LHCN-M2 (cell line): ENCODE measurements at regions not wholly inside any gene's neighbourhood (a gene's known extent, or its start where the extent isn't known, plus 50 kb on each side); places are given as distances from the start of the nearest gene placed in this dataset.
A peak's percentile ranks its signal among the peaks of the same experiment; 100 is the strongest.
"Not testable (repeated sequence)": the region's sequence is repeated elsewhere in the genome, so short reads cannot be mapped to it uniquely, and the experiment has no call there.

Experiments
- DNase-seq: peaks from one replicate; pipeline ENCODE4 v3.0.0-alpha.2; 2012; ENCODE audit warnings: low read depth

DNA sequence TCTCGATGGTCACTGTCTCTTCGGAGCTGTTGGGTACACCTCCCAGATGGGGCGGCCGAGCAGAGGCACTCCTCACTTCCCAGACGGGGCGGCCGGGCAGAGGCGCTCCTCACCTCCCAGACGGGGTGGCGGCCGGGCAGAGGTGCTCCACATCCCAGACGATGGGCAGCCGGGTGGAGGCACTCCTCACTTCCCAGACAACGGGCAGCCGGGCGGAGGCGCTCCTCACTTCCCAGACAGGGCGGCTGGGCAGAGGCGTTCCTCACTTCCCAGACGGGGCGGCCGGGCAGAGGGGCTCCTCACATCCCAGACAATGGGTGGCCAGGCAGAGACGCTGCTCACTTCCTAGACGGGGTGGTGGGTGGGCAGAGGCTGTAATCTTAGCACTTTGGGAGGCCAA lies 112.6 kb upstream of the EGR2 start:
- DNase-seq, result not testable (repeated sequence)

DNA sequence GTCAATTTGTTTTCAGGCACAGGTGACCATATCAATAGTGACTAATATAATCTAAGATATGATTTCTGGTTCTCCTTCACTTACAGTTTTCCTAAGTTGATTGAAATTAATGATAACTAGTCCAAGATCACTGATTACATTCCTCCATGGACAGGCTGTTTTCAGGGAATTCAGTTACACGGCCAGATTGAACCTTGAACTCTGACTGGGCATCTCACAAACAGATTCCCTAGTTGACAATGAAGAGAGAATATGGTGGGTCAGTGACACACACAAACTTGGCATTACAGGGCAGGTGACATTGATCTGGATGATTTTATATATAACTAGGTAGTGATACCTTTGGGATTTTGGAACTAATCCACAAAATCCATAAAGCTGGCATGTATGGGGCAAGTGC lies 110.2 kb upstream of the EGR2 start:
- DNase-seq, result no peak

DNA sequence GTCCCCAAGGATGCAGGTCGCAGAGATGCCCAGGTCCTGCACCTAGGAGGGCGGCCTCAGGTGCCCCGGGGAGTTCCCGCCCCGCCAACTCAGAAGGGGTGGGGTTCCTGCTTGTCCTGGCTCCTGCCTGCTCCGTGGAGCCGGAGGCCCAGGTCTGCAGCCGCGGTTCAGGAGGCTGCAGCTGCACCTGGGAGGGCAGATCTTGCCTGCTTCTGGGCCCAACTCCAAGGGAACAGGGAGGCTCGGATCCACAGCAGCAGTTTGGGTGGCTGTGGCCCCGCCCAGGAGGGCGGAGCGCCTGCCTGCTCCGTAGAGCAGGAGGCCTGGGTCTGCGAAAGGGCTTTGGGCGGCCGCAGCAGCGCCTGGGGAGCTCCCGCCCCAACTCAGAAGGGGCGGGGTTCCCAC lies 108.2 kb upstream of the EGR2 start:
- DNase-seq, result no peak

DNA sequence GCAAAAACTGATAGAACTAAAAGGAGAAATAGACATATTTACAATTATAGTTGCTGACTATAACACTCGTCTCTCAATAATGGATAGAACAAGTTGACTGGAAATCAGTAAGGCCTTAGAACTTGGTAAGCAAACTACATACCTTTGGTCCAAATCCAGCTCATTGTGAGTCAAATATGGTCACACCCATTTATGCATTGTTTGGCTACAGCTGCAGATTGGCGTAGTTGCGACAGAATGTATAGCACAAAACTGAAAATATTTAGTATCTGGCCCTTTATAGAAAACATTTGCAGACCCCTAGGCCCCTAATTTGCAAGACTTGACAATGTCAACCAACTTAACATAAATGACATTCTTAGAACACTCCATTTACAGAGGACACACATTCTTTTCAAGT lies 103.6 kb upstream of the EGR2 start:
- no peak for DNase-seq

DNA sequence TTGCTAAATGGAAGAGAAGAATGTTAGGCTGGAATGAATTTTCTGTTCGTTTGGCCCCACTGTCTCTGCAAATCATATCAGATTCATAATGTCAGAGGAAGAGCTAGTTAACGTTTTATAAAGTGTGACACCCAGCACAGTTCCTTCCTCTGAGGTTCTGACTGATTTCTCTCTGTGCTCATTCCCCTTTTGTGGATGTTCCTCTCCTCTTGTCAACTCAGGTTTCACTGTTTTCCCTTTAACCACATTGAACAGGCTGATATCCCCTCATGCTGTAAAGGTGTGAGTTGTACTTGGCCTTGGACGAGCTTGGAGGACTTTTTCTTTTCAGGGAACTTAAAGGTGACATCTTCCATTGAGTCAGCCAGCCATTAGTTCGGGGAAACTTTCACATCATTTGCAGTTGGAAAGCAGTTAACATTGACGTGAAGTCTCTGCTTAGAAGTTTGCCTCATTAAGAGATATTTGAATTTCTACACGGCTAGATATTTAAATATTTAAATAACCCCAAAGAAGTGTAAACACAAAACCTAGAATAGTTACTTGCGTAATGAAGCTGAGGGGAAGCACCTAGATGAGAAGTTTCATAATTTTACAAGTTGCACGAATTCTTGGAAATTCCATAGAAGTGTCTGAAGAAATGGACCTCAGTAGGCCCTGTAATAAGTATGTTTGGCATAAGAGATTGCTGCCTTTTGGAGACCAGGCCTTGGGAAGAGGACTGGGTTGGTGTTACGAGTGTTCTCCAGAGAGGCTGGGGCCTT lies 101.5 kb upstream of the EGR2 start:
- no peak for DNase-seq

DNA sequence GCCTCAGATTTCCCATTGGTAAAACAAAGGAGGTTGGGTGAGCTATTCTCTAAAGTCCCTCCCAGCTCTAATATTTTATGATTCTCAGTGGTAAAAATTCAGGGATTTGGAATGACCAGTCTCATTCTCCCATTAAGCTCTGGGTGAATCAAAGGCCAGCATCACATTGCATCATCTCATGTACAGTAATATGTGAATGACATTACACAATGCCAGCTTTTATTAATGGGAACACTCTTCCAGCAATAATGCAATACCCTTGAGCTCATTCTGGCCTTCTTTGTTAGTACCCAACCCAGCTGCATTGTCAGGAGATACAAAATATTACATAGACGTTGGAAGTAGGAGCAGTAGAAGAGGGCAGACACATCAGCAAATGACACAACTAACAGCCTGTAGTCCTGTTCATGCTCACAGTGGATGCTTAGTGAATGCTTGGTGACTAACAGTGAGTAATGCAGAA lies 100.0 kb upstream of the EGR2 start:
- peak; percentile 85 for DNase-seq

DNA sequence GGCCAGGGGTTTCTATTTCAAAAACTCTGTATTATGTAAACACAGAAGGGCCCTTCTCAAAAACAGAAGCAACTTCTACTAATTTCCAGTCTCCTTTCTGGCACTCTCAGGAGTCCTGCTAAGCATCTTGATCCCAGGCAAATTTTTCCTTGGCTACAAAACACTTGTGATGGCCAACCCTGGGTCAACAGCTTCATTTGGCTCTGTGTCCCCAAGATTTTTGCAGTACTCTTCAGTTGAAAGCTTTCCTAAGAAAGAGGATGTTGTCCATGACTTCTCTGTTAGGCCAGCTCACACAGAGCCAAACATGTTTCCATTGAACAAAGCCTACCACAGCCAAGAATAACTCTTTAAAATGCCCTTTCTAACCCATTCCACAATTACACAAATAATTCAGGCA lies 99.0 kb upstream of the EGR2 start:
- no peak for DNase-seq

DNA sequence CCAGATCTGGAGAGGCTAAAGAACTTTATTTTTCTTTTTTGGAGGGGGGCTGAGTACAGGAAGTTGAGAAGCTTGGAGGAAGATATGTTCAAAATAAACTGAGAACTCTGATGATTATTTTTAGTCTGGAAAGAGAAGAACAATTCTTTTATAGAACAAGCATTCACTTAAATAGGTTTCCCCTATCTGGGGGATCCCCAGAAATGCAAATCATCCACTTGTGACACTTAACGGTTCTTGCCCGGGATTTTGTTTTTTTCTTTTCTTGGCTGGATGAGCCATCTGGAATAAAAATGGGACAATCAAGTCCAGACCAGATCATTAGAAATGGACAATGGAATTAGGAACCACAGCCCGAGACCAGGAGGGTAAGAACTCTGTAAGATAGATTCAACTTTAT lies 95.9 kb upstream of the EGR2 start:
- DNase-seq, result no peak

DNA sequence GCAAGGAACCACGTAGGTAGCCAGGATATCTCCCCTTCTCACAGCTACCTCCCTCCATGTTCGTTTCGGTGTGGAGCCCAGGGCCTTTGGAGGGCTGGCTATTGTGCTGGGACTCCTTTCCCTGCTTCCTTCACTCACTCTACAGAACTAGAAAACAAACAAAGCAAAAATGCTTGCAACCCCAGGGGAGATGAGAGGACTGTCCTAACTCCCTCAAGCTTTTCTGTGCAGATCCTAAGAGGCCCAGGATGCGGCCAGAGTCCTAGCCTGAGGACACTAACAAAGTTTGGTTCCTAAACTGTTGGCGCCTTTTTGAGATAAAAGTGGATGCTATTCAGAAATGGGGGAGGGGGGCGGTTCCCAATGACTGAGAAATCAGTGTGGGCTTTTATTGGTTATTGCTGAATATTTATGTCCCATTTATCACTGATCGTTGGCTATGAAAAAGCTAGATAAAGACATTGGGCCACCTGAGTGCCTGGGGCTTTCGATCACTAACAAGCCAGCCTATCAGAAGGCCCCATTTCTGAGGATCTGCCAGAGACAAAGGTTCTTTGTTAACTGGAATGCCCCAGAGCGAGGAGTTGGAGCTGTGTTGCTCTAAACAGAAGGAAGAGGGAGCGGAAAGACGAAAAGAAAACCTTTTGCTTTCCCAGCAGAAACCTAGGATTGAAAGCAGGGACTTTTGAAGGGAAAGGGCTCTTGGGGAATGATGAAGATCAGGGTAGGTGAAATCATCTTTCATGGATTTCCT lies 95.2 kb upstream of the EGR2 start:
- DNase-seq, result no peak

DNA sequence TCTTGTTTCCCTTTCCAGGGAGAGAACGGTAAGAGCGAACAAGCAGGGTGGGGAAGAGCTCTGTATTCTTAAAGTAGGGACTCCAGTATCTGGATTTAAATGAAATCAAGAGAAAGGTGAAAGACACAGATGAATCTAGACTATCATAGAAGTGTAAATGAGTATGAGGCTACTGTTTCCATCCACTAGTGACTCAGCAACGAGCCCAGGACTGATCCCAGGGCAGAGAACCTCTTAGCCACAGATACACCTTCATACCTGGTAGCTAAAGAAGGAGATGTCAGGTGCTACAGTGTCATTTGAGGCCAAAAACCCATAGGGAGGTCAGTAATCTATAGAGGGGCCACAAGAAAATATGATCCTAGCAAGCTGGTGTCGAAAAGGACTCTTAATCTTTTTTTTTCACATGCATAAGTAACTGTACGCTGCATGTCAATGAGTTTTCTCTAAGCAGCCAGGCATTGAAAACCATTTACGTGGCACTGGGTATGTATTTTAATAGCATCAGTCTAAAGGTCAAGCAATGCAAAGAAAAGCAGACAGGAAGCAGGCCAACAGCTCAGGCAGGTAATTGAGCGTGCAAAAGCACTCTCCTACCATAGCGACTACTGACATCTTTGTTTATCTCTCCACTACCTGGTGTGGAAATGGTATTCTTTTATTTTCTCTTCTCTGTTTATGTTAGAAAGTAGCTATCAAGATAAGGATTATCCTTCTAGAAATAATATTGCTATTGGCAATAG lies 91.5 kb upstream of the EGR2 start:
- DNase-seq, result no peak

DNA sequence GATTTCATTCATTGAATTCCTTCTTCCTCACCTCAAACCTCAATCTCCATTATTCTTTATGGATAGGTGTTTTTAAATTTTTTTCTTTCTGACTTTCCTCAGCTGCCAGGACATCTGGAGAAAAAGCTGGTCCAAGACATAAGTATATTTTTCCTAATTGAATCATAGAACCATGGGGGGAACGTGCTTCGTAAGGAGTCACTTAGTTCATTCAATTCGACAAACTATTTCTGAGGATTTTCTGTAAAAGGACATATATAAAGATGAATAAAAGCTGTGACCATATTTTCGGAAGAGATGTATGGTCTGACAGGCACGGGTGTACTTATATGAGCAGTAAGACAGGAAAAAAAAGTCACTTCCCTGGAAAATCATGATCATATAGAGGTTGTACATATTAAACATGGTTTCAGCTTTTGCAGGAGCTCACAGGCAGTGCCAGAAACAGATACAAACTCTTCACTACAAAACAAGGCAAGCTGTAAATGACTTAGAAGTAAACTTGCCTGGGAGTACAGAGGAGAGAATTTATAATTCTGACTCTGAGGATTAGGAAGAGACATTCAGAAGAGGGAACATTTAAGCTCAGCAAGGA lies 88.2 kb upstream of the EGR2 start:
- DNase-seq, result no peak

DNA sequence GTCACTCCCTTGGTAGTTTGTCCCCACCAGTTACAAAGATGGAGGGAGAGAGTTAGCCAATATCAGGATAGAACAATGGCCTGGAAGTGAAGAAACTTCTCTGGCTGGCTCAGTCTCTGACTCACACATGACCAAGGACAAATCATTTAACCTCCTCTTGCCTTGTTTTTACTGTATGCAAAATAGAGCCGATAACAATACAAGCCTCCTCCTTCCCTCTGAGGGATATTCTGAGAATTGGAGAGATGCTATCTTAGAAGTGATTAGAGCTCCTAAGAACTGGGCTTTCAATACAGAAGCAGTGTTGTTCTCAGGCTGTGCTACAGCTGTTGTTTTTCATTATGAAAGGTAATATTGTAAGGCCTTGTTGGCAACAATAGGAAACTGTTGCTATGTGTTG lies 87.7 kb upstream of the EGR2 start:
- peak; percentile 49 for DNase-seq

DNA sequence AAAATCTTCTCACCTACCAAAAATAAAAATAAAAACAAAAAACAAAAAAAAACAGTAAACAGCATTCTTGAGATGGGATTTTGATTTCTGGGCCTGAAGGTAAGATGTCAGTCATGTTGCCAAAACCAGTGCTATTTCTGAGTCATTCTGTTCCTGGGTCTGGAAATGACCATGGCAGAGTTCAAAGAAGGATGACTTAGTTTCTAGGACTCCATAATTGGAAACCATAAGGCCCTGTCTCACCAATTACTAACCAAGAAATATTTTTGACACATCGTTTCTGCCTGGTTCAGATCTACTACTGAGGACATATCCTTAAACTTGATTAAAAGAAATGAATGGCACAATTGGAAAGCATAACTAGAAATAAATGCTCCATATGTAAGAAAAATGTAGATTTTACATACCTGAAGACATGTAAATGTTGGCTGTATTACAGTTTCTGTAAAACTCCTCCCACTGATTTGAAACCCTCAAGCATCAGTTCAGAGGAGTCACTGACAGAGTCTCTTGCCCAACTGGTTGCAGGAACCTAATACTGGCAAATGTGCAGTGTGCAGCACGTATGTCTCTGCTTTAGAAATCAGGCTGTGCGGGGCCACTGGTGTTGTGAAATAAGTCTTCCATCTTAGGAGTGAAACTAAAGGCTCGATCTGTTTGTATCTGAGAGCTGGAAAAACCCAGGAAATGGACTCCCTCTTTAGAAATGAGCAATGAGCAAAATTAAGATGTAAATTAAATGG lies 84.8 kb upstream of the EGR2 start:
- DNase-seq, result peak; percentile 13

DNA sequence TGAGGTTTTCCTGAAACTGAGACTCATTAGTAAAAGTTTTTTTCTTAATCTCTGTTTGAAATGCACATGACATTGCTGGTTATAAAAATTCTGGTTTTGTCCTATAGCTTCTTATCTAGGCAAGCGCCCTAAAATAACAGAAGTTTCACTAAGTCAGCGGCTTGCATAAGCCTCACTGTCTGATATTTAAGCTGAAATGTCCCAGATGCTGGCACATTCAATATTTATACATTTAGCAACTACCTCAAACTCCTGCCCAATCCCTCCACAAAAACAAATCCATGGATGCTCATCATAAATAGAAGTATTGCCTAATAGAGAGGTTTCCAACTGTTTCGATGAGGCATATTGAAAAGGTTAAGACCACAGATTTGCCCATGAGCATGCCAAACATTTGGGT lies 83.1 kb upstream of the EGR2 start:
- no peak for DNase-seq

DNA sequence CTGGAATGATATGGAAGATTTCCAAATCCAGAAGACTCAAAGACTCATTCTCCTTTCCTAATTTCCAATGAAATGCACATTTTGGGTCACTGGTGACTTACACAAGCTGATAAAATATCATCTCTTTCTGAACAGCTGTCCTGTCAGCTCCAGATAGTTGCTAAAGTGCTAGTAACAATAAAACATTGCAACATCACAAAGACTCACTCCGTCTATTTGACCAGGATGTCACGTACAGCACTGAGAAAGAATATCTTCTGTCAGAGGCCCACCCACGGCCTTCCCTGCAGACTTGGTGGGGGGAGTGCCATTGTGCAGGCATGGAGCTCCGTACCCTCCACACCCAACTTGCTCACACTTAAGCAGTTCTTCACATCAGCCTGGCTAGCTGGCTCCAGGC lies 78.9 kb upstream of the EGR2 start:
- DNase-seq, result peak; percentile 90

DNA sequence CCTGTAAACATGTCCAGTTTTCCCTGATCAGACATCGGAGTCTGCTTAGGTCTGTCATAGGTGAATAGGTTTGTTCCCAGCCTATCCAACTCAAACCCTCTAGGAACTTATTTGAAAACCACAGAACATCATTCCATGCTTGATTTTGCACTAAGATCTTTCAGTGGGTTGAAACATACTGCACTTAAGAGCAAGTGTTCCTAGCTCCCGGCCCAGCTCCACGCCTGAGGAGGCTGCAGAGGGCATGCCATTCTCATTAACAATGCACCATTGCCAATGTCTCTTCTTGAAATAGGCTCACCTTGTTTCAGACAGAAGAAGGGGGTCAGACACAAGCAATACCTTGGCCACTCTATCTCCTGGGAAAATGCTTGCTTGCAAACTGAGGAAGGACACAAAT lies 78.0 kb upstream of the EGR2 start:
- DNase-seq, result no peak

DNA sequence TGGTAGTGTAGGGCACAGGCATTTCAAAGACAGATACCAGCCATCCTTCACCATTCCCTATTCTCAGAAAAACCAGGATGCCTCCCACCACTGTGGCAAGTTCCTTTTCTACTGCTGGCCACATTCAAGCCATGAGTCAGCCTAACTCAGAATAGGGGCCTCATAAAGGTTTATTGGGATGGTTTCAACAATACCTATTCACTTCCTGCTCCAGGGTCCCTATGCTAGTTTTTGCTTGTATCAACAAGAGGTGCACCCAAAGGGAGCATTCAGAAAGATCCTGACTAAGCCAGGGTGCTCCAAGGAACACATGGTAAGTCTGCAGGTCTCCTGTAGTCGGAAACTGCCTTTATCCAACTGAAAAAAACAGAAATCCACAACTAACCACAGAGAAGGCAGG lies 76.9 kb upstream of the EGR2 start:
- DNase-seq, result no peak

DNA sequence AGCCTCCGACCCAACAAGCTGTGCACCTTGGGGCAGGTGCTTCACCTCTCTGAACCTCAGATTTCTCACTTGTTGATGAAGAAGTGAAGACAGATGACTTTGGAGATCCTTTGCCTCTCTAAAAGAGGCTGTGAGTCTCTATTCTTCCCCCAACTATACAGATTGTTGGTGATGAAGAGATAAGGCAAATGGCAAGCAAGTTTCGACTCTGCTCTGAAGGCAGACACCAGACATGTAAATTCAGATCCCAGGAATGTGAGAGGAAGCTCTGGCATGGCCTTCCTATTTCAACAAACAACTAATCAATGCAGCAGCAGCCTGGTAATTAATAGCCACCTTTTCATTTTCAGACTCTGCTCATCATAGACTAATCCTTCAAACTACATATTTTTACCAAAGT lies 74.2 kb upstream of the EGR2 start:
- DNase-seq, result no peak

DNA sequence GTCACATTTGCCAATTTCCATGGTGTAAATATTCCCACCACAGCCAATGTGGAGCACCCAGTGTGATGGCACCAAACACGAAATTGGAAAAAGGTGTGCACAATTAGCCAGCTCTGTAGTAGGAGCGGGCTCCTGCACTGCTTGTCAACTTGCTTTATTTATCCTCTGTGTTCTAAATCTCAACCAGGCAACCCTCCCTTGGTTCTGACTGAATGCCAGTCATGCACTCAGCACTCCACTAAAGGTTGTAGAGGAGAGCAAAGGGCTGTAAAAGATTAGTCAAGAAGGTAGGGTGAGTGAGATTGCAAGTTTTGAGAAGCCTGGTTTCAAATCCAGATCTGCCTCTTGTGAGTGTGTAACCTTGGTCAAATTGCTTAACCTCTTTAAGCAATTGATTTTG lies 71.5 kb upstream of the EGR2 start:
- no peak for DNase-seq

DNA sequence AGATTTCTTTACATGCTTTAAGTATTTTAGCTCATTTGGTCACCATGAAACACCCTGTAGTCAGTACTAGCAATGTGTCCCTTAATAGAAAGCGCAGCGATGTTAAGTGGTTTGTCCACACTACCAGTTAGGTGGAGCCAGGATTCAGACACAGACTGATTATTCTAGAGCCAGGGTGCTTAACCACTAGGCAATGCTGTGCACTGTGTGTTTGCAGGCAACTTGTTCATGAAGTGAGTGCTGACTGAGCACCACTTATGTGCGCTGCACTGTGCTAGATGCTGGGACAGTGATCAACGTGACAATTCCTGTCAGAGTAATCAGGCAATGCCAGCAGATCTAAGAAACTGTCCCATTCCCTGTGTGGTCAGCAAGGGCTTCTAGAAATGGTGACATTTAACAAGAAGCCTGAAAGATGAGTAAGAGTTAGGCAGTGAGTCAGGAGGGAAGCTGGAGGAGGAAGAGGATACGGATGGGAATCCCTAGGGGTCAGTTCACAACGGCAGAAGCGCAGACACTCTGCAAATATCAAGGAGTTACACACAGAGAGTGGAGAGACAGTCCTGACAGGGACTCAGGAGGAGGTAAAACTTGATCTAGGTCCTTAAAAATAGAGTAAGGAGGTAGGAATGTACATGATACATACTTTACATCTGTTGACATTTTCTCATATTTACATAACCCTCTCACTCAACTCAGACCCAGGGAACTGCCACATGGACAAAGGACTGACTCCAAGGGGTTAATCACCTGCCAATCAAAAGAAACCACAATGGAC lies 69.7 kb upstream of the EGR2 start:
- peak; percentile 66 for DNase-seq

DNA sequence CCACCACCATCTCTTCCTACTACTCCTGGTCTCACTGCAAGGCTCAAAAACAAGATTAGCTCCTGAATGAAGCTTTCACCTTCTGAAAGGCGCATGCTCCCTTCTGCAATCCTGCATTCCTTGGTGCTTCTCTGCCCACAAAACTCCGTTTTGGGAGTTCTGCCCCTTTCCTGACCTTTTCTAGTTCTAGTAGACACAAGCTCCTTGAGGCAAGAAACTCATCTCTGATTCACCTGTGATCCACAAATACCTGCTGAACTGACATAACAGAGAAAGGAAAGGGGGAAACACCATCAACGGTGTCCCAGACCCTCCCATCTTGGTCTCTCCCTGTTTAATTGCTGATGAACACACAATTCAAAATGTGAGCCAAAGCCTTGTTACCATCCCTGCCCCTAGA lies 64.0 kb upstream of the EGR2 start:
- no peak for DNase-seq
